Panc1 (cell line): ENCODE measurements at regions not wholly inside any gene's neighbourhood (a gene's known extent, or its start where the extent isn't known, plus 50 kb on each side); places are given as distances from the start of the nearest gene placed in this dataset.

Experiments used
- CTCF ChIP-seq: fragments of 450-650 bp; IDR thresholded peaks from 2 replicates; pipeline ENCODE4 v1.5.1; 2017; ENCODE audit warnings: mild to moderate bottlenecking
- POLR2AphosphoS5 ChIP-seq: IDR thresholded peaks from 2 replicates; pipeline ENCODE4 v1.6.1; 2012; ENCODE audit warnings: mild to moderate bottlenecking, low read depth, low read length, moderate library complexity
- REST ChIP-seq, 2 experiments: IDR thresholded peaks; 2 replicates each; pipeline ENCODE4 v1.6.1; 2011 to 2012; ENCODE audit warnings: low read depth in 2 of 2, control low read depth in 1 of 2, low read length in 1 of 2, mild to moderate bottlenecking in 1 of 2, moderate library complexity in 1 of 2; ENCODE audit not compliant: insufficient read depth in 1 of 2
- SIN3A ChIP-seq: IDR thresholded peaks from 2 replicates; pipeline ENCODE4 v1.6.1; 2012; ENCODE audit warnings: low read depth, mild to moderate bottlenecking, low read length, moderate library complexity, borderline replicate concordance; ENCODE audit not compliant: insufficient read depth
- TCF7L2 ChIP-seq: IDR thresholded peaks from 2 replicates; pipeline ENCODE4 v1.6.1; 2011; ENCODE audit warnings: mild to moderate bottlenecking, low read depth, low read length, inconsistent platforms

- TF ChIP-seq CTCF (no peak), POLR2AphosphoS5 (no peak), SIN3A (no peak), TCF7L2 (no peak), REST (IDR thresholded peaks at IDR 0.05; ENCODE audit: insufficient read depth in 1 of 2, low read depth in 2 of 2, low read length in 1 of 2) (no peak)
These were observed 159.4 kb downstream of the COPS8 start for GRCh38 chr2:237244976-237245646.
